Uterus (tissue), 3 donors: ENCODE measurements at regions not wholly inside any gene's neighbourhood (a gene's known extent, or its start where the extent isn't known, plus 50 kb on each side); places are given as distances from the start of the nearest gene placed in this dataset.

Source experiments
- DNase-seq, 2 donors: peaks; one replicate each; pipeline ENCODE4 v3.0.0-alpha.2; 2019 to 2020
- H3K27ac ChIP-seq, 2 donors: fragments of 200-600 bp; sonication (generic); 1 replicate in 1 of 2; 2 replicates in 1 of 2; pipeline ENCODE4 v1.5.1; 2016 to 2018
- H3K27me3 ChIP-seq, 2 donors: fragments of 200-600 bp; sonication (generic); one replicate each; pipeline ENCODE4 v1.5.1; 2018 to 2019; ENCODE audit warnings: control low read depth in 1 of 2
- H3K36me3 ChIP-seq, 2 donors: fragments of 200-600 bp; sonication (generic); one replicate each; pipeline ENCODE4 v1.5.1; 2019; ENCODE audit warnings: control low read depth in 1 of 2
- H3K4me1 ChIP-seq, 2 donors: fragments of 200-600 bp; sonication (generic); one replicate each; pipeline ENCODE4 v1.5.1; 2018 to 2019; ENCODE audit warnings: control low read depth in 1 of 2
- H3K4me3 ChIP-seq, 2 donors: fragments of 200-600 bp; sonication (generic); 1 replicate in 1 of 2; 2 replicates in 1 of 2; pipeline ENCODE4 v1.5.1; 2018 to 2019; ENCODE audit warnings: mild to moderate bottlenecking in 1 of 2
- H3K9me3 ChIP-seq, 2 donors: fragments of 200-600 bp; sonication (generic); one replicate each; pipeline ENCODE4 v1.5.1; 2019; ENCODE audit warnings: control low read depth in 1 of 2
- CTCF ChIP-seq, 4 experiments: fragments of 200-600 bp in 2 of 4; fragments of 450-650 bp in 2 of 4; sonication (generic) in 2 of 4; IDR thresholded peaks; one replicate each; pipeline ENCODE4 v1.5.1; 2016 to 2019; ENCODE audit warnings: antibody characterized with exemption in 4 of 4, mild to moderate bottlenecking in 2 of 4, moderate library complexity in 1 of 4
- POLR2A ChIP-seq, 2 donors: fragments of 450-650 bp; IDR thresholded peaks; one replicate each; pipeline ENCODE4 v1.6.1; 2016; ENCODE audit warnings: antibody characterized with exemption in 2 of 2, mild to moderate bottlenecking in 1 of 2, moderate library complexity in 1 of 2
- intact Hi-C: fragments of 100-400 bp; cut with DNase I; formaldehyde crosslinking; loops from one replicate; pipeline ENCODE4 v1.15.1; 2023; ENCODE audit warnings: low total_unique reads
- donor health status: DM: yes; HTN: yes; CAD: no.

DNA sequence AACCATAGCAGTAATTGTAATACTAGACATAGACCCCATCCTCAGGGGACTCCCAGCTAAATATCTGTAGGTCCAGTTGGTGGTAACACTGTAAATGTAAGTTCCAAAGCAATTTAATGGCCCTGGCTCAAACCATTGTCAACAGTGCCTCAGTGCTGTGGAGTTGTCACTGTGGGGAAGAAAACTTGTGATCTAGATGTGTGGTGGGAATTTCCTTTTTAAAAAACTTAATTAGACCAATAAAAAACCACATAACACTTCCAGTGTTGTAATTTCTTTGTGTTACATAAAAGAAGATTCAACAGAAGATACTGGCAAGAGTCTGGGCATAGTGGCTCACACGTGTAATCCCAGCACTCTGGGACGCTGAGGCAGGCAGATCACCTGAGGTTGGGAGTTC, 138.6 kb upstream of the UMPS start:
- H3K27ac ChIP-seq = no peak overlapping the region
- H3K9me3 ChIP-seq = no peaks in the 10 kb centered on the region
- no peaks in the 10 kb centered on the region for H3K27me3 ChIP-seq
- TF ChIP-seq POLR2A (IDR thresholded peaks at IDR 0.05) (no peak), CTCF (IDR thresholded peaks at IDR 0.05) (no peak)
- no peaks in the 10 kb centered on the region for H3K4me1 ChIP-seq
- intact Hi-C loops = no loop called here
- DNase-seq = no peak
- H3K36me3 ChIP-seq = no peaks in the 10 kb centered on the region
- H3K4me3 ChIP-seq = no peak overlapping the region

DNA sequence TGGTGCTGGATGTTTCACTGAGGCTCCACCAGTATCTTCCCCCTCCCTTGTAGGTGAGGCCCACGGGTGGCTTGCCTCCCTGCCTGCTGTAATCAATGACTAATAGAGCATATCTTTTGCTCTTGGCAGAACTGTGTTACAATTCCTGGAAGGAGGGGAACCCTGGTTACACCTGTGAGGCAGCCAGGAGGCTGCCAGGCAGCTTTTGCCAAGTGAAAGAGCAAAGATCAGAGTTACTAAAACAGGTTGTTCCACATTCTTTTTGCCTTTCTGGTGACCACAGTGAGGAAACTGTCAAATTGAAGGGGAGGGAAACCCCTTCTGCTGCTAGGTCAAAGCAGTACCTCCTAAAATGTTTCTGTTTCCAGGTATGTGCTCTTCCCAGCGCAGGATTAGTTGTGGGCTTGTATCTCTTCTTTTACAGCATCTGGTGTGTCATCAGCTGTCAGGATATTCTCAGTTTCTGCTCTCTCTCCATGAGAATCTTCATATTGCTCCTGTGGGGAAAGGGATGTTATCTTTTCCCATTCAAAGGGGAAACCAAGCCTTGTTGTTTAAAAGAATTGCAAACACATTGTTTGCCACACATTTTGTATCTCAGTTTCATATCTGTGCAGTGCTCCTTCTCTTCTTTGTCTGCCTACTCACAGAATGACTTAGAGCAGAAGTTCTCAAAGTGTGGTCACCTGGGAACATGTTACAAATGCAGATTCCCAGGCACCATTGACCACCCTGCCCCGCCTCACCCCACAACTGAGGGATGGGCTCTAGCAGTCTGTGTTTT, 137.4 kb upstream of the UMPS start:
- TF ChIP-seq CTCF (IDR thresholded peaks at IDR 0.05) = no peak
- no peak for TF ChIP-seq POLR2A (IDR thresholded peaks at IDR 0.05)
- intact Hi-C loops = no loop called here
- H3K27ac ChIP-seq = no peak overlapping the region

DNA sequence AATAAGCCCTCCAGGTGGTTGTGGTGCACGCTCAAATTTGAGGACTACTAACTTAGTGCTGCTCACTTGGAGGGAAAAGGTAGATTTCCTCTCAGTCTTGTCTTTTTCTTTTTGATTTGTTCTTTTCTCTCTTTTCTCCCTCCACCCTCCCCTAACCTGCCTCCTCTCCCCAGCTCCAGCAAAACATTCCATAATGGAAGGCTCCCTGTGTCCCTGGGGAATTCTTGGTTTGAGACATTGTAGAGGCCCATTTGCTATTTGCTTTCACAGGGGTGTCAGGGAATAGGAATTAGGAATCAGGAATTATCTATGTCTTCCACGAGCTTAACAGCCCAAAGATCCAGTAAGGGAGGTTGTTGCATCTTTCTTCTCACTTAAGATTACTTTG, 136.8 kb upstream of the UMPS start:
- no peaks in the 10 kb centered on the region for H3K36me3 ChIP-seq
- TF ChIP-seq CTCF (IDR thresholded peaks at IDR 0.05) (no peak), POLR2A (IDR thresholded peaks at IDR 0.05) (no peak)
- no peak overlapping the region for H3K27ac ChIP-seq
- no peaks in the 10 kb centered on the region for H3K27me3 ChIP-seq
- intact Hi-C loops = no loop called here
- DNase-seq = no peak
- H3K4me3 ChIP-seq = no peak overlapping the region
- no peaks in the 10 kb centered on the region for H3K4me1 ChIP-seq
- H3K9me3 ChIP-seq = no peaks in the 10 kb centered on the region

More for the DNA sequence above, 137.4 kb upstream of the UMPS start:
- no peaks in the 10 kb centered on the region for H3K4me1 ChIP-seq
- no peaks in the 10 kb centered on the region for H3K9me3 ChIP-seq
- DNase-seq = no peak
- H3K27me3 ChIP-seq = no peaks in the 10 kb centered on the region
- no peaks in the 10 kb centered on the region for H3K36me3 ChIP-seq
- H3K4me3 ChIP-seq = no peak overlapping the region

- intact Hi-C loops = no loop called here
- DNase-seq = no peak
- no peak overlapping the region for H3K27ac ChIP-seq
- TF ChIP-seq POLR2A (IDR thresholded peaks at IDR 0.05) = no peak
- no peak for TF ChIP-seq CTCF (IDR thresholded peaks at IDR 0.05)
- H3K27me3 ChIP-seq = no peaks in the 10 kb centered on the region
- no peaks in the 10 kb centered on the region for H3K36me3 ChIP-seq
- no peak overlapping the region for H3K4me3 ChIP-seq
- H3K4me1 ChIP-seq = no peaks in the 10 kb centered on the region
- no peaks in the 10 kb centered on the region for H3K9me3 ChIP-seq
These were observed 135.7 kb upstream of the UMPS start for GRCh38 chr3:124594581-124594980.

- Histone ChIP-seq H3K4me1 (no peaks in the 10 kb centered on the region), H3K4me3 (no peak overlapping the region), H3K27me3 (no peaks in the 10 kb centered on the region), H3K27ac (no peak overlapping the region), H3K9me3 (no peaks in the 10 kb centered on the region), H3K36me3 (no peaks in the 10 kb centered on the region)
- DNase-seq = no peak
- TF ChIP-seq POLR2A (IDR thresholded peaks at IDR 0.05) (no peak), CTCF (IDR thresholded peaks at IDR 0.05) (no peak)
- intact Hi-C loops = no loop called here
These were observed 133.0 kb upstream of the UMPS start for GRCh38 chr3:124597273-124597672.
